Mesothelial cell of epicardium (in vitro differentiated cells): ENCODE measurements at regions not wholly inside any gene's neighbourhood (a gene's known extent, or its start where the extent isn't known, plus 50 kb on each side); places are given as distances from the start of the nearest gene placed in this dataset.

Experiments used
- DNase-seq, 2 experiments: peaks; one replicate each; pipeline ENCODE4 v3.0.0; 2021; ENCODE audit warnings: low spot score in 2 of 2; ENCODE audit not compliant: unreplicated experiment in 2 of 2
- H3K27ac Mint-ChIP-seq: 2 replicates; pipeline ENCODE4 v1.8.0; 2021; ENCODE audit warnings: mixed read lengths
- H3K27me3 Mint-ChIP-seq: 2 replicates; pipeline ENCODE4 v1.8.0; 2021; ENCODE audit warnings: low read depth, mixed read lengths
- H3K36me3 Mint-ChIP-seq: 2 replicates; pipeline ENCODE4 v1.8.0; 2021; ENCODE audit warnings: mixed read lengths
- H3K4me1 Mint-ChIP-seq: 2 replicates; pipeline ENCODE4 v1.8.0; 2021; ENCODE audit warnings: mixed read lengths
- H3K4me3 Mint-ChIP-seq: 2 replicates; pipeline ENCODE4 v1.8.0; 2021; ENCODE audit warnings: mild to moderate bottlenecking, moderate library complexity, mixed read lengths
- H3K9me3 Mint-ChIP-seq: 2 replicates; pipeline ENCODE4 v1.8.0; 2021; ENCODE audit warnings: mixed read lengths
- CTCF ChIP-seq: fragments of 200-600 bp; sonication (generic); IDR thresholded peaks from one replicate; pipeline ENCODE4 v1.5.0; 2021; ENCODE audit warnings: antibody characterized with exemption; ENCODE audit not compliant: unreplicated experiment

DNA sequence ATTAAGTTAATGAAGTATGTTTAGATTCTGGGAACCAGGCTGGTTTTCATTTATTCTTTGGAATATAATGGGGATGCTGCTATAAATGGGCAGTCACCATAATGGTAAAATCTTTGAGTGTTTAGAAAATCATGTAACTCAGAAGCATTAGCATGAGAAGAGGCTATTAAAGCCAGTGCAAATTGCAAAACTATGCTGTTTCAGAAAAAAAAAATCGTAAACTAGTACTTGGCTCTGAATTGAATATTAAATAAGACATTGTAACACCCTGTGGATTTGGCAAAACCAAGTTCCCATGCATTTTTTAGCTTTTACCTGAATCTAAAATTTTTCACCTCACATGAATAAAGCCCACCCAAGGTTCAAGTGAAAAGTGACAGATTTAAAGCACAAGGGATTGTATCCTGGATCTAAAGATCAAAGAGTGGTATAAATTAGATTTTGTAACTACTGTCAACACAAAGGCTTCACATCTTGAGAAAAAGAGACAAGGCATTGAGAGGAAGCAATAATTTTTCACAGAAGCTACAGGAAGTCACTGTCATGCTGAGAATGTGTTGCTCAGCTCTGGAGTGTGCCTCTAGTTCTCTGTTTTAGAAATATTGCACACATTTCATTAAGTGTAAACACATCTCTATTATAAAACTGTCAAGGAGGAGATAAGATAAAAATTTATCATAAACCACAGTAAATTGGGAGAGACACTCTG lies 142.2 kb downstream of the ABCA8 start:
- H3K27ac Mint-ChIP-seq = no peak overlapping the region
- no peak for DNase-seq

DNA sequence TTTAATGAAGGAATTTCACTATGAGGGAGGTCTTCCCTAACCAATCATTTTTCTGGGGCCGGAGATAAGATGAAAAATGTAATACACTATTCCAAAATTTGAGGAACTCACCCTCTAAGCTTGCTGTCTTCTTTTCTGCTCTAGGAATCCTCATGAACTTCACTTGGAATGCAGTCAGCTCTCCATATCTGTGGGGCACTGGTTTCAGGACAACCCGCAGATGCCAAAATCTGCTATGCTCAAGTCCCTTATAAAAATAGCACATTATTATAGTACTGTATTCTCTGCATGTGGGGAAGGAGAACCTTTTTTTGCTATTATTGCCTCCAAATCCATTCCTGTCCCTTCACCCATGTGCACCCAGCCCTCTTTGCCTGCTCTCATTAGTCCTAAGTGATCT lies 146.0 kb downstream of the ABCA8 start:
- peaks cover 5% of the 10 kb centered on the region for H3K9me3 Mint-ChIP-seq
- no peak for DNase-seq
- H3K27me3 Mint-ChIP-seq = peaks cover 71% of the 10 kb centered on the region
- H3K27ac Mint-ChIP-seq = no peak overlapping the region
- H3K4me3 Mint-ChIP-seq = no peak overlapping the region
- no peaks in the 10 kb centered on the region for H3K36me3 Mint-ChIP-seq
- H3K4me1 Mint-ChIP-seq = peaks cover 4% of the 10 kb centered on the region
- TF ChIP-seq CTCF = no peak

More for the DNA sequence above, 142.2 kb downstream of the ABCA8 start:
- peaks cover 4% of the 10 kb centered on the region for H3K4me1 Mint-ChIP-seq
- H3K9me3 Mint-ChIP-seq = no peaks in the 10 kb centered on the region
- no peak overlapping the region for H3K4me3 Mint-ChIP-seq
- H3K36me3 Mint-ChIP-seq = no peaks in the 10 kb centered on the region
- H3K27me3 Mint-ChIP-seq = peaks cover 70% of the 10 kb centered on the region
- no peak for TF ChIP-seq CTCF

DNA sequence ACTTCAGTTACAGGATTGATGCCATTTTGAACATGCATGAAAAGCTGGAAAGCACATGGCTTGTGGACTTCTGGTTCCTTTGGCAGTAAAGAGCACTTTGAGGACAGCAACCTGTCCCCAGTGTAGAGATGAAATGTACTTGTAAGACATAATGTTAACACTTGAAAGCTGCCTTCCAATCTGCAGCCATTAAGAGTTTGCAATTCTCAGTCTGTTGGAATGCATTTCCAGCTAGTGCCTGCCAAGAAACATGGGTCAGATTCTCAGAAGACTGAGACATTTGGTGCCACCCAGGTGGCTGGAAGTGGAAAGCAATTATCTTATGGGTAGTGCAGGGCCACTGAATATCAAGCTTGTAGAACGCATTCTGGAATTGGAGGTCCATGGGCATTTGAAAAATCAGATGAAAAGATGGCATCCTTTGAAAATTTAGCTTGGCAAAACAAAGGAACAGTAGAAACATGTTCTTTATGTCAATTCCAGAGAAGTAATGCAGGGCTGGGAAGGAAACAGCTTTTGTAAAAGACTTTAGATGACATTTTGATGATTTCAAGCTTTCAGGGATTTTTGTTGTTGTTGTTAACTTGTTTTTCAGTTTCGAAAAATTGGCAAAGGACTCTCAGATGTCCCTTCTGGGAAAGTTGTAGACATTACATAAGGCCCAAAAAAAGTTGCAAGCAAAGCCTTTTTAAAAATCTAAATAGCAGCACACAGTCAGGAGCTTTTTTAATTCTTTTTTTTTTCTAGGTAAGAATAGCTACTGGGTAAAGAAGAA lies 147.0 kb downstream of the ABCA8 start:
- Mint-ChIP-seq H3K27me3 (peaks cover 74% of the 10 kb centered on the region), H3K27ac (no peak overlapping the region), H3K4me3 (no peak overlapping the region), H3K9me3 (peaks cover 5% of the 10 kb centered on the region), H3K36me3 (no peaks in the 10 kb centered on the region), H3K4me1 (peaks cover 3% of the 10 kb centered on the region)
- no peak for TF ChIP-seq CTCF
- no peak for DNase-seq

GRCh38 chr17:68805609-68806008 lies 149.6 kb downstream of the ABCA8 start:
- Mint-ChIP-seq H3K4me1 (no peaks in the 10 kb centered on the region), H3K4me3 (no peak overlapping the region), H3K36me3 (no peaks in the 10 kb centered on the region), H3K27me3 (peaks cover 68% of the 10 kb centered on the region), H3K9me3 (peaks cover 8% of the 10 kb centered on the region), H3K27ac (no peak overlapping the region)
- no peak for TF ChIP-seq CTCF
- DNase-seq = no peak

GRCh38 chr17:68804777-68805520 lies 150.2 kb downstream of the ABCA8 start:
- no peak for DNase-seq
- H3K9me3 Mint-ChIP-seq = peaks cover 8% of the 10 kb centered on the region
- no peak overlapping the region for H3K4me3 Mint-ChIP-seq
- no peak for TF ChIP-seq CTCF
- H3K36me3 Mint-ChIP-seq = no peaks in the 10 kb centered on the region
- peaks cover 62% of the 10 kb centered on the region for H3K27me3 Mint-ChIP-seq
- H3K4me1 Mint-ChIP-seq = no peaks in the 10 kb centered on the region
- no peak overlapping the region for H3K27ac Mint-ChIP-seq
